ENCODE measurements at regions not wholly inside any gene's neighbourhood (a gene's known extent, or its start where the extent isn't known, plus 50 kb on each side); places are given as distances from the start of the nearest gene placed in this dataset.

DNA sequence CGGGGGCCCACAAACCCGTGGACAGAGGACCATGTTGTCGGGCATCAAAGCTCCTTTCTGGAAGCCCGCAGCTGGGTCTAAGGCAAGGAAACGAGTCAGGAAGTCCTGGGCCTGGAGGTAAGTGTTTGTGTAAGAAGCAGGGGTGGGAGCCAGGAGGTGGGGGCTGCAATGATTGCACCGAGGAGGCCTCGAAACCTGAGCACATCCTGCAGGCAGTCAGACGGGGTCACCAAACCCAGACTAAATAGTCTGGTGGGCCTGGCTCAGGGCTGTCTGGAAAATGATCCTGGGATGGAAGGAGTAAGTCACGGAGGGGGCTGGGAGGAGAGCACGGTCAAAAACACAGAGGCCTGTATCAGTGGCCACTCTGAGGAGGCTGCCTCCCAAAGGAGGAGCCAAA is 539.2 kb downstream of the MN1 start:
- no peak for TF ChIP-seq CTCF (conservative IDR thresholded peaks at IDR 0.05; ENCODE audit: low read depth, low read length)
- no peak overlapping the region for H3K4me3 ChIP-seq (ENCODE audit: low read length)
- no peak for DNase-seq (ENCODE audit: low read depth)

DNA sequence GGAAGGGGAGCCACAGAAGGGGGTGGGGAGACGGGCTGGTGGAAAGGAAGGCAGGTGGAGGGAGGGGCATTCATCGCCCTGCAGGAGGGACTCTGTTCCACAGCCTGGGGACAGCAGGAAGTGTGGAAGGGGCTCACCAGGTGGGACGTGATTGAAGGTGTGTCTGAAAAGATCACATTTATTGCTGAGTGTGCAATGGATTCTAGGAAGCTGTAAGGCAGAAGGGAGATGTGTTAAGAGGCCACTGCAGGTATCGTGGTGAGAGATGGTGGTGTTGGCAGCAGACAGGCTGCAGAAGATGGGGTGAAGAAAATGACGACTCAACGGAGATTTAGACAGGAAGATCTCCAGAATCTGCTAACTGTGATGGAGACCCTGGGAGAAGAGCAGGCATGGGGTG is 537.4 kb downstream of the MN1 start:
- H3K4me3 ChIP-seq (ENCODE audit: low read length): no peak overlapping the region
- TF ChIP-seq CTCF (conservative IDR thresholded peaks at IDR 0.05; ENCODE audit: low read depth, low read length): no peak

GRCh38 chr22:27267145-27267544 is 534.4 kb downstream of the MN1 start:
- DNase-seq (ENCODE audit: low read depth): no peak
- no peak for TF ChIP-seq CTCF (conservative IDR thresholded peaks at IDR 0.05; ENCODE audit: low read depth, low read length)
- no peak overlapping the region for H3K4me3 ChIP-seq (ENCODE audit: low read length)

More for the DNA sequence above, 537.4 kb downstream of the MN1 start:
- no peak for DNase-seq (ENCODE audit: low read depth)

DNA sequence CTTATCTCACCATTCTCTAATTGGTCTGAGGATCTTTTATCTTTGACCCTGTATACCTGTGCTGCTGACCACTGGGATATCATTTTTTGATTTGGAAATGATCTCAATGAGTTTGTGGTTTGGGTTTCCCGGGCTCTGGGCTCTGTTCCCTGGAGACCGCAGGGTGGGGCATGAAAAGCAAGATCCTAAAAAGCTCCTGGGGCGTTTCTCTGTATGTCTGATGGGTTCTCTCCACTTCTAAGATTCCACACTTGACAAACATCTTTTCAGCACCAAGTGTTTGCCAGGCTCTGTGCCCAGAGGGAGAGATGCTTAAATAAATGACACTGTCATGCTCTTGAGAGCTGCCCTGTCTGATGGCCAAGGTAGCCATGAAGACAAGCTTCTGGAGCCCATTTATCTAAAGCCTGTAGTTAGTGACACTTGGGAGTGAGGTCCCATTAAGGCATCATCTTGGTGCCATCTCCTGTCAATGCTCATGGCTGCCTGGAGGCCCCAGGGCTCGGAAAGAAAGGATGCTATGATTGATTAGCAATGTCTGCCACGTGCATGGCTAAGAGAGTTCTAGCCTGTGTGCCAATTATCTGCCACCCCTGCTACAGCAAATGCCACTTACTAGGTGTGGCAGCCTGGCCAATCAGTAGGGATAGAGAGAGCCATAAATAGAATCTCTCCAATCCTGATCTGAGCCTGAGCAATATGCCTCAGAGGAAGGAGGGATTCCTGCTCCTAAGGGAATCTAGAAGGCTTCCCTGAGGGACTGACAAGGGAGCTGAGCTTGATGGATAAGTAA is 531.6 kb downstream of the MN1 start:
- DNase-seq (ENCODE audit: low read depth): no peak
- TF ChIP-seq CTCF (conservative IDR thresholded peaks at IDR 0.05; ENCODE audit: low read depth, low read length): no peak
- H3K4me3 ChIP-seq (ENCODE audit: low read length): no peak overlapping the region

DNA sequence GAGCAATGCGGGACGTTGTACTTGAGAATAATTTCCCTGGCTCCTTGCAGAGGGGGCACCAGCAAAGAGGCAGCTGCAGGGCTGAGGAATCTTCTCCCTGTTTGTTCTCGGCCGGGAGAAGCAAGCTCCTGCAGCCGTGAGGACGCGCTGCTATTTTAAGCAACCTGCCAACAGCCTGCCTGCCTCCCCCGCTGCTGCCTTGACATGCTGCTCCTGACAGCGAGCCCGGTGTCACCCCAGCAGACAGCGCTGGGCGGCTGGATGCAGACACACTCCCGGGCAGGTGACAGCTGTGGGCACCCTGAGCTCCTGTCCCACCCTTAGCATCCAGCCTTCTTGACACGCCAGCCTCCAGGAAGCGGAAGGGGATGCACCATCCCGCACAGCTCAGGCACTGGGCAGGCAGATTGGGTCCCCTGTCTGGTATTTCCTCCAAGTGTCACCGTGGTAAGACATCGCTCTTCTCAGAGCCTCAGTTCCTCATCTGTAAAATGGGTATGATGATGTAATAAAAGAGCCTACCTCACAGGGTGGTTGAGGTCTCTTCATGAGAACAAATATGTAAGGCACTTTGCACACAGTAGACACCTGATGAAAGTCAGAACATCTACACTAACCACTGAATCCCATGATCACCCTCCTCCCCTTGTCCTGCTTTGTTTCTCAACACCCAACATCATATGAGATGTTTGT is 530.6 kb downstream of the MN1 start:
- DNase-seq (ENCODE audit: low read depth): no peak
- H3K4me3 ChIP-seq (ENCODE audit: low read length): no peak overlapping the region
- TF ChIP-seq CTCF (conservative IDR thresholded peaks at IDR 0.05; ENCODE audit: low read depth, low read length): no peak

- DNase-seq (ENCODE audit: low read depth): no peak
- H3K4me3 ChIP-seq (ENCODE audit: low read length): no peak overlapping the region
- no peak for TF ChIP-seq CTCF (conservative IDR thresholded peaks at IDR 0.05; ENCODE audit: low read depth, low read length)
Measured at GRCh38 chr22:27273436-27273835, 528.1 kb downstream of the MN1 start.

- no peak for DNase-seq (ENCODE audit: low read depth)
- no peak overlapping the region for H3K4me3 ChIP-seq (ENCODE audit: low read length)
- TF ChIP-seq CTCF (conservative IDR thresholded peaks at IDR 0.05; ENCODE audit: low read depth, low read length): no peak
Measured at GRCh38 chr22:27273853-27274252, 527.7 kb downstream of the MN1 start.
